Spleen (tissue), 7 donors: ENCODE measurements at regions not wholly inside any gene's neighbourhood (a gene's known extent, or its start where the extent isn't known, plus 50 kb on each side); places are given as distances from the start of the nearest gene placed in this dataset.

Experiments
- CTCF ChIP-seq, 11 experiments: fragments of 200-600 bp in 7 of 11; fragments of 450-650 bp in 4 of 11; sonication (generic) in 4 of 11; IDR thresholded peaks in 8 of 11; conservative IDR thresholded peaks in 3 of 11; 1 replicate in 7 of 11; 2 replicates in 4 of 11; pipeline versions ENCODE4 v1.4.0 to v1.8.0; 2016 to 2021; ENCODE audit warnings: antibody characterized with exemption in 11 of 11, inconsistent platforms in 4 of 11, mild to moderate bottlenecking in 1 of 11
- POLR2A ChIP-seq, 3 donors: fragments of 450-650 bp; IDR thresholded peaks; one replicate each; pipeline ENCODE4 v1.5.1; 2017; ENCODE audit warnings: antibody characterized with exemption in 3 of 3, mild to moderate bottlenecking in 1 of 3
- donor health status: DM: no; HTN: no; CAD: no; lungs with moderate emphysema.
- donor health status: DM: no; HTN: no; CAD: no.
- donor health status: DM: no; HTN: no; CAD: no.

- no peak for TF ChIP-seq CTCF (IDR thresholded peaks at IDR 0.05 in 8 of 11, conservative IDR thresholded peaks at IDR 0.05 in 3 of 11)
- no peak for TF ChIP-seq POLR2A (IDR thresholded peaks at IDR 0.05)
Observed at GRCh38 chr2:176566496-176566895, 297.3 kb downstream of the MTX2 start.
